SH-SY5Y (cell line): ENCODE measurements at regions not wholly inside any gene's neighbourhood (a gene's known extent, or its start where the extent isn't known, plus 50 kb on each side); places are given as distances from the start of the nearest gene placed in this dataset.

ENCODE experiments used
- GATA2 ChIP-seq: IDR thresholded peaks from 2 replicates; pipeline ENCODE4 v1.6.1; 2011; ENCODE audit warnings: mild to moderate bottlenecking, low read depth, low read length
- GATA3 ChIP-seq: IDR thresholded peaks from 2 replicates; pipeline ENCODE4 v1.6.1; 2011; ENCODE audit warnings: low read depth, mild to moderate bottlenecking, low read length, moderate library complexity

DNA sequence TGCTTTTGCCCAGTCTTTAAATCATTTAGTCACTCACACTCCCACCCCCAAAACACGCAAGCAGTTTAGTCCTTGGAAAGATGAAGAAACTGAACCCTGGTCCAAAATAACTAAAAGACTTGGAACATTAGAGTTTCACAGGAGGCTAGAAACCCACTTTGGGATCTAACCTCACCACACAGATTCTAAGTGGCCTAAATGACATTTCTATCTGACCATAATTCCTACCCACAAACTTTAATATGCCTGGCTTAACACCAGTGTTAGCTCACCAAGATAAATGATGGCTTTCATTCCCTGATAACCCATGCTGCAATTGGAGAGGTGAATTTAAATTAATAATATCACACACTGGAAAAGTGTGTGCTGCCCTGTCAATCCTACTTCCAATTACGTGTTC lies 295.3 kb upstream of the UBE2E2 start:
- no peak for TF ChIP-seq GATA2
- TF ChIP-seq GATA3, result no peak
